NCI-H460 (cell line): ENCODE measurements at regions not wholly inside any gene's neighbourhood (a gene's known extent, or its start where the extent isn't known, plus 50 kb on each side); places are given as distances from the start of the nearest gene placed in this dataset.

Source experiments
- DNase-seq: peaks from one replicate; pipeline ENCODE4 v3.0.0-alpha.2; 2016; ENCODE audit warnings: low read depth; ENCODE audit errors: extremely low read depth

DNA sequence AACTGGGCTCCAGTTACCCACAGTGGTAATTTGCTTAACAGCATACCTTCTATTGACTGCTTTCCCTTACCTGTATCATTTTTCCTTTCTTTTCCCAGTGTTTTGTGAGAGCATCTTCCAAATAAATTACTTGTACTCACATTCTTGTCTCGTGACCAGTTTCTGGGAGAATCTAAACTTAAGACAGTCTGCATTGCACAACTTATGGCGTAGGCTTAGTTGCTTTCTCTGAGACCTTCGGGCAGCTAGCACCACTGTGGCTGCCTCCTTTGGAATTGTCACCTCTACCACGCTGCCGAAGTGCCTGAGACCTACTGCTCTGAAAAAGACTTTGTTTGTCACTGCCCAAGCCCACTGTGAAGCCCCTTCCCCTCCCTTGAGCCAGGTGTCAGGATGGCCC is 188.1 kb upstream of the BMP2 start:
- no peak for DNase-seq

- DNase-seq = no peak
Observed at GRCh38 chr20:6577451-6577850, 190.0 kb upstream of the BMP2 start.

DNA sequence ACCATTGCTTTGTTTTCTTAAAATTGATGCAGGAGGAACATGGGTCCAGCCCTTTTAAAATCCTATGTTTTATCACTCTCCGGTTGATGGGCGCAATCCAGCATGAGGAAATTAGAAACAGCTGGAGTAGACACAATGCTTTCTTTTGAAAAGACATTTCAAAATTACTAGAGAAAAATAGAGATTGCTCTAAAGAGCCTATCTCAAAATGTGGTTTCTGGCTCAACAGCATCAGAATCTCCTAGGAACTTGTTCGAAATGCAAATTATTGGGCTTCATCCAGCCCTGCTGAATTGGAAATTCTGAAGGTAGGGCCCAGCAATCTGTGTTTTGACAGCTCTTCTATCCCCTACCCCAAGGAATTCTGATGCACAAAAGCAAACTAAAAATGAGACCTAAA is 190.8 kb upstream of the BMP2 start:
- DNase-seq = no peak

- no peak for DNase-seq
Observed at GRCh38 chr20:6575912-6576401, 191.5 kb upstream of the BMP2 start.

DNA sequence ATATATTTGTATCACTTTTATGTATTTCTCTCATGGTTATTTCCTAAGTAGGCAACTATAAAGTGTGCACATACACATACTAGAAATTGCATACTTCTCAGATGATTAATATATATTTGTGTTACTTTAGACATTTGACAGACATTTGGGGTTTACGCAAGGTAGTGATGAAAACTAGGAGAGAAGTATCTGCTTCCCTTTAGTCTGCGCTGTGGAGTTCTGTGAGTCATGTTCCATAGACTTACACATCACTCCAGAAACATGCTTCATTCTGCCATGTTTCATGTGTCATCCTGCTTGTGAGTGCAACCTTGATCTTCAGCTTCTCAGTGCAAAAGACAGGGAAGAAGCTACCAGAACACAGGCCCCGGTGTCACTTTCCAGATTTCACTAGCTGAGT is 200.7 kb upstream of the BMP2 start:
- DNase-seq = no peak

DNA sequence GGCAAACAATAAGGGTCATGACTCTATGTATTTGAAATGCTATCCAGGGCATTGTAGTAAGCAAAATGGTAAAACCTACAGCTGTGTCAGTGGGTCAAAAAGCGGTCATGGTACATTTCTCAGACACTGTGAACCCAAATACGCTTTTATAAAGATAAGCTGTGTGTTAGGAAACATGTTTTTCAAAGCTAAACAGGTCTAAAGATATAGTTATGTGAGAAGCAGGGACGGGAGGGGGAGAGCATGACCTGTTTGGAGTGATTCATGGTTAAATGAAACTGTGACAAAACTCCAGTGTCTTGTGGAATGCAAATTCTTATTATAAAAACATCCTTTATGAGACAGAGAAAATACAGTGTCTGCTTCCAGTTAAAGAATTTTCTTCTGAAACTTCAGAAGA is 205.4 kb upstream of the BMP2 start:
- no peak for DNase-seq

- no peak for DNase-seq
Observed at GRCh38 chr20:6560978-6561377, 206.5 kb upstream of the BMP2 start.

DNA sequence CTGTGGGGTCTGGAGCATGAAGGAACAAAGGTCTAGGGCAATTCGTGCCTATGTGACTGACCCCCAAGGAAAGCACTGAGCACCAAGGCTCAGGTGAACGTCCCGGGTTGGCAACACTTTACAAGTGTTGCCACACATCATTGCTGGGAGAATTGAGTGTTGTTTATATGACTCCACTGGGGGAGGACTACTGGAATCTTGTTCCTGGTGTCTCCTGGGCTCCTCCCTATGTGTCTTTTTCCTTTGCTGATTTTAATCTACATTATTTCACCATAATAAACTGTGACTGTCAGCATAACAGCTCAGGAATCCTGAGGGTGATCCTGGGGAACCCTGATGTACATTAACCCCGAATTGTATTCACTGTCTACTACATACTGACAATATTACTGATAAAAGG is 207.7 kb upstream of the BMP2 start:
- no peak for DNase-seq

GRCh38 chr20:6558341-6558740 is 209.1 kb upstream of the BMP2 start:
- DNase-seq = no peak

- no peak for DNase-seq
Observed at GRCh38 chr20:6533761-6534479, 233.6 kb upstream of the BMP2 start.

GRCh38 chr20:6533351-6533750 is 234.1 kb upstream of the BMP2 start:
- DNase-seq = no peak

- no peak for DNase-seq
Observed at GRCh38 chr20:6530779-6531315, 236.6 kb upstream of the BMP2 start.

GRCh38 chr20:6530254-6530653 is 237.2 kb upstream of the BMP2 start:
- no peak for DNase-seq

DNA sequence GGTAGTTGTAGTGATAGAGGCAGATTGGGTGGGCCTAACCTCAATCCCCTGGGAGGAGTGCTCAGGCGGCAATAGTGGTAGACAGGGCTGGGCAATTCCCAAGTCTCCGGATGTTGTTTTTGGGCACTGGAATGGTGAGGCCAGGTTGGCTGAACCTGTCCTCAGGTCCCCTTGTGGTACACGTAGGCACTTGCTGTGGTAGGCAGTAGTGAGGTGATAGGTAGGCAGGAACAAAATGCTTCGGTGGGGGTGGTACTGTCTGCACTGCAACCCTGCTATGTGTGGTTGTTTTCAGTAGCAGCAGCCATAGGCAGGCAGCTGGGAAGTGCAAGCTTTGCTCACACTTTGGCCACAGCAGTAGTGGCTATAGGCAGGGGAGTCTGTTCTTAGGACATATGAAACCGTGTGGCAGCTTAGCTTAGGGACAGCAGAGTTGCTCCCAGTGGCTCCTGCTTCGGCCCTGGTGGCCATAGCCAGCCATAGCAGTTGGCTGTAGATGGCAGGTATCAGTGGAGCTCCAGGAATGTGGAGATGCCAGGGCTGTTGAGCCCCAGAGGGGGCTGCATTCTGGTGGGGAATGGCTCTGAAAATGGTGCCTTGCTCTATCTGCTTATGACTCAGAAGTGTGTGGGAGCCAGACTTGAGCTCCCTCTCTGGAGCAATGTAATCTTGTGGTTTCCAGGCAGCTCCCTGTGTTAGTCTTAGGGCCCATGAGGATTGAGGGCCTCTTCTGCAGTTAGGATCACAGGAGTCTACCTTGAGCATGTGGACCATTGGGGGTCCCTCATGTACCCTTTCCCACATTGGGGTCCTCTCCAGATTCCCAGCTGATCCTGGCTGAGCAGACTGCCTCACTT is 241.8 kb upstream of the BMP2 start:
- no peak for DNase-seq

DNA sequence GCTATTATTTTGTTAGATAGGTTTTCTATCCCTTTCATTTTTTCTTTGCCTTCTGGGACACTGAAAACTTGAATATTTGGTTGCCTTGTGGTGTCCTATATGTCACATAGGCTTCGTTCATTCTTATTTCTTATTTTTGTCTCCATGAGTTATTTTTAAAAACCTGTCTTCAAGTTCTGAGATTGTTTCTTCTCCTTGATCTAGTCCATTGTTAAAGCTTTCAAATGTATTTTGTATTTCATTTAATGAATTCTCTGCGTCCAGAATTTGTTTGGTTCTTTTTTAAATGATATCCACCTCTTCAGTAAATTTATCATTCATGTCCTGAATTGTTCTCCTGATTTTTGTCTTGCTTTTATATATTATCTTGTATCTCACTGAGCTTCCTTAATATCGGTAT is 243.2 kb upstream of the BMP2 start:
- no peak for DNase-seq

GRCh38 chr20:6519556-6519955 is 247.9 kb upstream of the BMP2 start:
- DNase-seq = no peak

- no peak for DNase-seq
Observed at GRCh38 chr20:6515261-6515660, 252.2 kb upstream of the BMP2 start.

GRCh38 chr20:6513599-6513998 is 253.9 kb upstream of the BMP2 start:
- DNase-seq = no peak

DNA sequence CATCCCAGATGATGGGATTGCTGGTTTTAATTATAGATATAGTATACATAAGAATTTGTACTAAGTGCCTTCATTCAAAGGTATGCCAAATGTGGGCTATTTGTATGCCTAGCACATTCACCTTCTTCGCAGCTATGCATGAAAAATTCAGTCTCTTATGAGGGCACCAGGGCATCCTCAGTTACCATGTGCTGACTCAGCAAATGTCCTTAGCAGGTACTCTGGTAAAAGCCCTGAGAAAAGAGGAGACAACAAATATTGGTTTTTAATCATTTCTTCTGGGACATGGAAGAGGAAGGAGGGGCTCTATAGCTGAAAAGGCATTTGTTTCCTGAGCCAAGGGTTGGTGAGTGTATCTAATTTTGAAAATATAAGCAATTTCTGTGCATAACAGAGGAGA is 258.1 kb upstream of the BMP2 start:
- no peak for DNase-seq

DNA sequence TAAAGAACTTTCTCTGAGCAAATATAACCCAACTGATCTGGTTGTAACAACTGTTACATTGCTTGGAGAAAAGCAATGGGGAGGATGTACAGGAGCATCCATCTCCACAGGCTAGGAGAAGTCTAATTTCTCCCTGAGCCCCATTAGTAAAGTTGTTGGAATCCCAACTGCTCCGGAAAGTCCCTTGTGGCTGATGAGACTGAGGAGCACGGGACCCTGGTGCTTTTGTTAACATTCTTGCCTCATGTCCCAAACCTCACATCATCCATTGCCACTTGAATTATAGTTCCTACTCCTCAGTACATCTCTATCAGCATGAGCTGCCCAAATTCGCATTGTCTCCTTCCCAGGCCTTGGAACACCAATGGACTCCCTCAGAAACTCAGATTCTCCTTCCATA is 260.6 kb upstream of the BMP2 start:
- no peak for DNase-seq

- DNase-seq = no peak
Observed at GRCh38 chr20:6504826-6505225, 262.7 kb upstream of the BMP2 start.

- no peak for DNase-seq
Observed at GRCh38 chr20:6504179-6504578, 263.3 kb upstream of the BMP2 start.
